ENCODE measurements at regions not wholly inside any gene's neighbourhood (a gene's known extent, or its start where the extent isn't known, plus 50 kb on each side); places are given as distances from the start of the nearest gene placed in this dataset.

- TF ChIP-seq FOXP2 (optimal IDR thresholded peaks at IDR 0.05; ENCODE audit: borderline replicate concordance, extremely low read depth, extremely low read length, insufficient read depth) (no peak), REST (IDR thresholded peaks at IDR 0.05; ENCODE audit: insufficient read depth in 1 of 2, low read depth in 2 of 2, low read length in 2 of 2) (no peak), SIN3A (IDR thresholded peaks at IDR 0.05; ENCODE audit: borderline replicate concordance, insufficient read depth, low read length) (no peak), TAF1 (IDR thresholded peaks at IDR 0.05; ENCODE audit: borderline replicate concordance, insufficient read depth, low read length) (no peak), POLR2AphosphoS5 (IDR thresholded peaks at IDR 0.05; ENCODE audit: low read depth, low read length) (no peak)
Measured at GRCh38 chr7:155166108-155166507, 96.0 kb downstream of the HTR5A start.

GRCh38 chr7:155166673-155167370 lies 96.7 kb downstream of the HTR5A start:
- TF ChIP-seq REST (IDR thresholded peaks at IDR 0.05; ENCODE audit: insufficient read depth in 1 of 2, low read depth in 2 of 2, low read length in 2 of 2) (no peak), SIN3A (IDR thresholded peaks at IDR 0.05; ENCODE audit: borderline replicate concordance, insufficient read depth, low read length) (no peak), TAF1 (IDR thresholded peaks at IDR 0.05; ENCODE audit: borderline replicate concordance, insufficient read depth, low read length) (no peak), FOXP2 (optimal IDR thresholded peaks at IDR 0.05; ENCODE audit: borderline replicate concordance, extremely low read depth, extremely low read length, insufficient read depth) (peak; percentile 96), POLR2AphosphoS5 (IDR thresholded peaks at IDR 0.05; ENCODE audit: low read depth, low read length) (no peak)

- TF ChIP-seq TAF1 (IDR thresholded peaks at IDR 0.05; ENCODE audit: borderline replicate concordance, insufficient read depth, low read length), result no peak
- TF ChIP-seq FOXP2 (optimal IDR thresholded peaks at IDR 0.05; ENCODE audit: borderline replicate concordance, extremely low read depth, extremely low read length, insufficient read depth), result no peak
- TF ChIP-seq POLR2AphosphoS5 (IDR thresholded peaks at IDR 0.05; ENCODE audit: low read depth, low read length), result no peak
- no peak for TF ChIP-seq REST (IDR thresholded peaks at IDR 0.05; ENCODE audit: insufficient read depth in 1 of 2, low read depth in 2 of 2, low read length in 2 of 2)
Measured at GRCh38 chr7:155167706-155168365, 97.7 kb downstream of the HTR5A start.

- TF ChIP-seq SIN3A (IDR thresholded peaks at IDR 0.05; ENCODE audit: borderline replicate concordance, insufficient read depth, low read length) (no peak), TAF1 (IDR thresholded peaks at IDR 0.05; ENCODE audit: borderline replicate concordance, insufficient read depth, low read length) (no peak), POLR2AphosphoS5 (IDR thresholded peaks at IDR 0.05; ENCODE audit: low read depth, low read length) (no peak), FOXP2 (optimal IDR thresholded peaks at IDR 0.05; ENCODE audit: borderline replicate concordance, extremely low read depth, extremely low read length, insufficient read depth) (no peak), REST (IDR thresholded peaks at IDR 0.05; ENCODE audit: insufficient read depth in 1 of 2, low read depth in 2 of 2, low read length in 2 of 2) (no peak)
Measured at GRCh38 chr7:155168597-155169480, 98.7 kb downstream of the HTR5A start.

Data from PFSK-1 (cell line).